ENCODE measurements at regions not wholly inside any gene's neighbourhood (a gene's known extent, or its start where the extent isn't known, plus 50 kb on each side); places are given as distances from the start of the nearest gene placed in this dataset.

GRCh38 chr21:28747464-28747863 is 245.2 kb downstream of the LTN1 start:
- DNase-seq: no peak

DNA sequence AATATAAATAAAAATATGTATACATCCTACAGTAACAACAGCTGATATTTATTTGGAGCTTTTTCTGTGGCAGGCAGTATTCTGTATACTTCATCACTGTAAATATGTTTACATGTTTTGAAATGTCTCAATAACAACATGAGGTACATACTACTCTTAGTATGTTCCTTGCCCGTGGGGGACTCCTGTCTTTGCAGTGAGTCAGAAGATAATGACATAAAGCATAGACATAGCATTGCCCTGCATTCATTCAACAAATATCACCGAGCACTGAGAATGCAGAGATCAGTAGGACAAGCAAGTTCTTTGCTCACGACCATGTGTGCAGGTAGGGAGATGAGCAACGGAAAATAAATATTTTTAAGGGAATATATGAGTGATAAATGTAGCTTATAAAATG is 246.5 kb downstream of the LTN1 start:
- no peak for DNase-seq

- DNase-seq: peak; percentile 12 to 57
Observed at GRCh38 chr21:28745131-28746016, 247.3 kb downstream of the LTN1 start.

DNA sequence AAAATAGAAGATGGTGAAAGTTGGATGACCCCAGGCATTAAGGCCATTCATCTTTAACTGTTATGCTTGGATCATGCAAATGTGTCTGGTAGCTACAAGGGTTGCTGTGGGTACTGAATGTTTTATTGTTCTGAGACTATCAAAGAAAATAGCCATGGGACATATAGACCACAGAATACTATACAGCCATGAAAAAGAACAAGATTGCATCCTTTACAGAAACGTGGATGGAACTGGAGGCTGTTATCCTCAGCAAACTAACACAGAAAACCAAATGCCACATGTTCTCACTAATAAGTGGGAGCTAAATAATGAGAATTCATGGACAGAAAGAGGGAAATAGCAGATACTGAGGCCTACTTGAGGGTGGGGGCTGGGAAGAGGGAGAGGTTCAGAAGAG is 249.0 kb downstream of the LTN1 start:
- no peak for DNase-seq

- no peak for DNase-seq
Observed at GRCh38 chr21:28742527-28742926, 250.2 kb downstream of the LTN1 start.

- no peak for DNase-seq
Observed at GRCh38 chr21:28740125-28740524, 252.6 kb downstream of the LTN1 start.

DNA sequence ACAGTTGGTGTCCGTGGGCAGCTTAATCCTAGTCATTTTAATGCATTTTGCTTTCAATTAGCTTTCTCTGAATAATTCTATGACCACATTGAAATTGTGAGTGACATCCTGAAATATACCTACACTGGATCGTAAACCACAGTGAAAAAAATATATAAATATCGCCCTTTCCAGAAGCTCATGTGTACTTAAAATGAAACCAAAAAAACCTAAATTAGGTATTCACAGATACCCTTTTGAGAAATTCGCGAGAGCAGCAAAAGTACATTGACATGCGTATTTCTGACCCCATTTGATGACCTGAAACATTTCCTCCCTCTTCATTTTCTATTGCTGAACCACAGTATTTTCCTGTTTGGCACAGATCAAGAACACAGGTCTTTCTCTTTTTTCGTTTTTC is 253.8 kb downstream of the LTN1 start:
- DNase-seq: no peak

GRCh38 chr21:28738420-28738704 is 254.3 kb downstream of the LTN1 start:
- DNase-seq: no peak

GRCh38 chr21:28737674-28738419 is 254.8 kb downstream of the LTN1 start:
- no peak for DNase-seq

DNA sequence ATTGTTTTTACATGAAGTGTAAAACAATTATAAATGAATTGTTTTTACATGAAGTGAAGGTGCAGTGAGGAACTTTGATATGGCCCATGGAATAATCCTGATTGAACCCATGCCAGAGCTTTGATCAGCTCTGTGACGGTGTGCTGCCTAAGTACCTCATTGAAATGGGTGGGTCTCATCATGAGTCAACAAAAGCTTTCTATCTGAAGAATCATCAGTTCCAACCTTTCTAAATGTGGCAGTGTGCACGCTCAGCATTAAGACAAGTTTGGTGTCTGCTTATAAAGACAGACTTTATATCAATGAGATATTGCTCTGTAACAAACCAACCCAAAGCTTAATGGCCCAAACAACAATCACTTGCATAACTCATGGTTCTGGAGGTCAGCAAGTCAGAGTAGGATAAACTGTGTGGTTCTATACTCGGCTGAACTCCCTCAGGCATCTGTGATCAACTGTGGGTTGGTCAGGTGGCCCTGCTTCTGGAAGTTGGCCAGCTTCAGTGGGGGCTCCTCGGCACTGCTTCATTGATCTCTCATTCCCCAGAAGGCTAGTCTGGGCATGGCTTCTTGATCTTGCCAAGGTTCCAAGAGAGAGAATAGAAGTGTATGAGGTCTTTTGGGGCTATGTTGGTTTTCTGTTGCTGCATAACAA is 258.0 kb downstream of the LTN1 start:
- no peak for DNase-seq

DNA sequence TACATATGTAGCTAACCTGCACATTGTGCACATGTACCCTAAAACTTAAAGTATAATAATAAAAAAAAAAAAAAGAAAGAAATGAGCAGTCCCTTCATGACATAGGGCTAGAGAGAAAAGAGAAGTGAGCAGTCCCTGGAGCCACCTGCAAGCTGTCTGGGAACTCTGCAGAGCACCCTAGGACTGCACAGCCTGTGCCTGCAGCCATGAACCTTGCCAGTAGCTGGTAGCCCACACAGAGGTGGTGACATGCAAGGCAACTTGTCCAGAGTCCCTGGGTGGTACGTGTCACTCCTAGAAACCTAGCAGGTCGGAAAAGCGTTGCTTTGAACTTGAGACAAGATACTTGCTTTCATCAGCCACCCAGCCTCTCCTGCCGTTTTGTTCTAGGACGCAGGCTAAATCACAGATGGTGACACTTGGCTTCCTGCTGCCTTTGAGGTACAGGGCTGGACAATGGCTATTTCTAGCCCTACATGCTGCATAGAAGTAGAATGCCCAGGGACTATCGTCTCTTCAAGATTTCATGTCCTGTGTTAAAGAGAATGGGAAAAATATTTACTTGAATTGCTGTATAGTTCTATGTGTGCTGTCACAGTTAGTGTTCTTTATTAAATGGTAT is 260.9 kb downstream of the LTN1 start:
- no peak for DNase-seq

- no peak for DNase-seq
Observed at GRCh38 chr21:28729887-28730286, 262.8 kb downstream of the LTN1 start.

DNA sequence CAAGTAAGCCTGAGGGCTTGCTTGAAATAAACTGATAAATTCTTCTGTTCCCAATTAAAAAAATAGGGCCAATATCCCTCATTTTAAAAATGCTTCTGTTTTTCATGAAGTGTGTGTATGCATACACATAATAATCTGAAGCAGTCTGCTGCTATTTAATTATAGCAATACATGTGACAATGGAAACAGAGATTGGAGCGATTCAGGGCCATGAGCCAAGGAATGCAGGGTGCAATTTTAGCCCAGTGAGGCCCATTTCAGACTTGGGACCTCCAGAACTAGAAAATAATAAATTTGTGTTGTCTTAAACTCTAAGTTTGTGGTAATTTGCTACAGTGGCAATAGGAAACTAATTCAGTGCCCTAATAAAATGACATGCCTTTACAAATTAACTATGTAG is 264.9 kb downstream of the LTN1 start:
- DNase-seq: no peak

- DNase-seq: no peak
Observed at GRCh38 chr21:28725396-28725795, 267.3 kb downstream of the LTN1 start.

GRCh38 chr21:28723646-28724045 is 269.0 kb downstream of the LTN1 start:
- no peak for DNase-seq

GRCh38 chr21:28719723-28720122 is 273.0 kb downstream of the LTN1 start:
- DNase-seq: no peak

- DNase-seq: no peak
Observed at GRCh38 chr21:28714777-28715464, 277.8 kb downstream of the LTN1 start.

- DNase-seq: no peak
Observed at GRCh38 chr21:28712411-28712810, 280.3 kb downstream of the LTN1 start.

DNA sequence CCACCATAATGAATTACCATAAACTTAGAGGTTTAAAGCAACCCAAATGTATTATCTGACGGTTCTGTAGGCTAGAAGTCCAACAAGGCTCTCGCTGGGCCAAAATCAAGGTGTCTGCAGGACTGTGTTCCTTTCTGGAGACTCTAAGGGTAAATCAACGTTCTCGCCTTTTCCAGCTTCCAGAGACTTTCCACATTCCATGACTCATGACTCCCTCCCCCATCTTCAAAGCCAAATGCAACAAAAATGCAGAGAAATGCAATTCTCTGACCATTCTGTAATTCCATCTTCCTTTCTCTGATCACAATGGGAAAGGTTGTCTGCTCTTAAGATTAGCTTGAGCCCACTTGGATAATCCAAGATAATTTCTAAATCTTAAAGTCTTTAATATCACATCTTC is 287.1 kb downstream of the LTN1 start:
- DNase-seq: no peak

DNA sequence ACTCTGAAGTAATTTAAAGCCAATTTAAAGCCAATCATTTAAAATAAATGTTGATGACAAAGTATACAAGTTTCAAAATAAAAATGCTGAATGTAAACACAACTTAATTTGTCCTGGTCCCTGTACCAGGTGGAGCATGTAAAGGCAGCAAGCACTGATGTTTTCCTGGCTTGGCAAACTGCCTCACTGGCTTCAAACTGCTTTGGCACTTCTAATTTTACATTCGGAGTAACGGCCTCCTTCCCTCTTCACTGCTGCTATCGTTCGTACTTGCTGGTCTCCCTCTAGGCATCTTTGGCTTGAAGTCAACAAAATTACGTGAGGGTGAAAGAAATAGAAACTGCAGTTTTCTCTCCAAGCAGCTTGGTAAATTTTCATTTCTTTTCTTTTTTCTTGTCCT is 287.9 kb downstream of the LTN1 start:
- no peak for DNase-seq

GRCh38 chr21:28703861-28704260 is 288.8 kb downstream of the LTN1 start:
- no peak for DNase-seq

GRCh38 chr21:28699596-28700259 is 292.9 kb downstream of the LTN1 start:
- DNase-seq: no peak
